ENCODE measurements at regions not wholly inside any gene's neighbourhood (a gene's known extent, or its start where the extent isn't known, plus 50 kb on each side); places are given as distances from the start of the nearest gene placed in this dataset.

DNA sequence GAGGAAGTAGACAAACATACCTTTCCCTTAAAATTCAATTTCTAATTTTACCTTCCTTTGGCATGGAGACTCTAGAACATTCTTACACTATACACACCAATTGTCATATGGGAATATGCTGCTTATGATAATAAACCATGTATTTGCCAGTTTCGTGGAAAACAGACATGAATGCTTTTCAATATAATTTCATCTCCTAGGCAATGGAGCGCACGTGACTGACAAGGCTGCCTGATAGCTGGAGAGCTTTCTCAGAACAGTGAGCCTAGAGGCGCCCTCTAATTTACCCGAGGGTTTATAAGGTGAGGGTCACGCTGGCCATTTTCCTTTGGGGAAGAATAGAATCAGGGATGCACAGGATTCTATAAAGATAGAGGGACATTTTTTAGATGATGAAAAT is 56.5 kb downstream of the PRR18 start:
- TF ChIP-seq EP300 (IDR thresholded peaks at IDR 0.05), result no peak
- no peak for TF ChIP-seq CTCF (IDR thresholded peaks at IDR 0.05)

All from sigmoid colon (tissue), 4 donors.